ENCODE measurements at regions not wholly inside any gene's neighbourhood (a gene's known extent, or its start where the extent isn't known, plus 50 kb on each side); places are given as distances from the start of the nearest gene placed in this dataset.

- TF ChIP-seq CTCF (IDR thresholded peaks at IDR 0.05; ENCODE audit: low read depth, low read length, poor library complexity, severe bottlenecking) (no peak), EZH2phosphoT487 (IDR thresholded peaks at IDR 0.05; ENCODE audit: borderline replicate concordance, low read length) (no peak)
Measured at GRCh38 chr15:86010891-86011290, 68.8 kb upstream of the AGBL1 start.
